ENCODE measurements at regions not wholly inside any gene's neighbourhood (a gene's known extent, or its start where the extent isn't known, plus 50 kb on each side); places are given as distances from the start of the nearest gene placed in this dataset.

GRCh38 chr2:59702026-59702425, 851.4 kb downstream of the BCL11A start:
- DNase-seq: no peak

DNA sequence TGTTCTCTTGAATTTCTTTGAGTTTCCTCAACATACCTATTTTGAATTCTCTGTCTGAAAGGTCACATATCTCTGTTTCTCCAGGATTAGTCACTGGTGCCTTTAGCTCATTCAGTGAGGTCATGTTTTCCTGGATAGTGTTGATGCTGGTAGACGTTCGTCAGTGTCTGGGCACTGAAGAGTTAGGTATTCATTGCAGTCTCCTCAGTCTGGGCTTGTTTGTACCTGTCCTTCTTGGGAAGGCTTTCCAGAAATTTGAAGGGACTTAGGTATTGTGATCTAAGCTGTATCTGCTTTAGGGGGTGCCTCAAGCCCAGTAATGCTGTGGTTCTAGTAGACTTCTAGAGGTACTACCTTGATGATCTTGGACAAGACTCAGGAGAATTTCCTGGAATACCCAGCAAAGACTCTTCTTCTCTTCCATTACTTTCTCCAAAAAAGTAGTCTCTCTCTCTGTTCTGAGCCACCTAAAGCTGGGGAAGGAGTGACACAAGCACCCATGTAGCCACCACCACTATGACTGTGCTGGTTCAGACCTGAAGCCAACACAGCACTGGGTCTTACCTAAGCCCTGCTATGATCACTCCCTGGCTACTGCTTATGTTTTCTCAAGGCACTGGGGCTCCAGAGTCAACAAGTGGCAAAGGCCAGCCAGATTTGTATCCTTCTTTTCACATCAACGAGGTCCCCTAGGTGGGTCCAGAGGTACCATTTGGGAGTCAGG, 852.0 kb downstream of the BCL11A start:
- no peak for DNase-seq

DNA sequence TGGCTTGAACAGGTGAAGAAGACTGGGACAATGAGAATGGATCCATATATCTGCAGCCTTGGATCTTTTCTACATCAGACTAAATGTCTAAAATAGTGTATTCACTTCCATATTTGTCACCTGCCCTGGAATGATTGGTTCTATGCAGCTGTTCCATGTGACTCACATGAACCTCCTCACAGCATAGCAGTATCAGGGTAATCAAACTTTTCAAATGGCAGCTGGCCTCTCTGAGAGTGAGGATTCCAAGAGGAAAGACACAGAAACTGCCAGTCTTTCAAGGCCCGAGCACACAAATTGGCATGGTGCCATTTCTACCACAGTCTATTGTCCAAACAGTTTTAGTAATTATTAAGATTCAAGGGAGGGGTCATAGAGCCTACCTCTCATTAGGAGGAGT, 859.3 kb downstream of the BCL11A start:
- DNase-seq: no peak

DNA sequence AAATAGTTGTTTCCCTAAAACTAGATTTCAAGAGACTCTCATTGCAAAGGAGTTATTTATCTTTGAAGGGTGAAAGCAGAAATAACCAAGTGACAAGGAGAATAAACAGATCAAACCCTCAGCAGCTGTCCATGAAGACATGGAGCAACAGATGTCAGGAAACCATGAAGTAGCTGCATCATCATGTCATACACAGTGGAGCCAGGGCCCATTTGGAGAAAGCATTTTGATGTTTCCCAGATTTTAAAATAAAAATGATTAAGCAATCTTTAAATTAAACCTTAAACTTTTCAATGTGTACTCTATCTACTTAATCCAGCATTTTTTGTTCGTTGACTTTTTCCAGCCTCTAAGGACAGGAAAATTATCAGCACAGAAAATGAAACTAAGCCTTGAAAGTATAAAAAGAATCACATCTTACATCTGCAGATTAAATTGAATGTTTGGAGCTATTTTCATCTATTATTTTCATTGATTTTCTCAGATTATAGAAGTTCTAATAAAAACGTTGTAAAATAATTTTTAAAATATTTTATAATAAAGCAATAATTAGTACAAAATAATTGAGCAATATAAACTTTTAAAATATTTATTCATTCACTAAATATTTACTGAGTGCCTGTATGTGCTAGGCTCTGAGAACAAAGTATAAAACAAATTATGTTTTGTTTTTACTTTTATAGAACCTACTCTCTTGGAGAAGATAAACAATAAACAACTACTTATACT, 860.1 kb downstream of the BCL11A start:
- DNase-seq: no peak

GRCh38 chr2:59691518-59692190, 861.8 kb downstream of the BCL11A start:
- no peak for DNase-seq

DNA sequence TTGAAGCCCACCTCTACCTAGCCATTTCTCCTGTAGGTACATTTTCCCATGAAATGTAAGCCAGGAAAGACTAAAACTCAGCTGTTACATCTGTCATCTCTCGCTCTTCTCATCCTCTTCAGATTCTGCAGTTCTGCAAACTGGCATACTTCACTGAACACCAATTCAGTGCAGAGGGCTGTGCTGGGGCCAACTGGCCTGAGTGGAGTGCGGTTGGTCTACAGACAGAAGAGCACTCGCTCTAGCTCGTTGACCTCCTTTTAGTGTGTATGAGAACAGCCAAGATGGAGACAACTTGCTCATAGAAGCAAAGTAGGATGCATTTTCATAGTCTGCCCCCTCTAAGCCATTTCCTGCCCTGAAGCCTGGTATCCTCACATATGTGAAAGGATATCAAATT, 862.6 kb downstream of the BCL11A start:
- no peak for DNase-seq

- DNase-seq: no peak
Observed at GRCh38 chr2:59684771-59685166, 868.7 kb downstream of the BCL11A start.

- DNase-seq: no peak
Observed at GRCh38 chr2:59684116-59684770, 869.2 kb downstream of the BCL11A start.

DNA sequence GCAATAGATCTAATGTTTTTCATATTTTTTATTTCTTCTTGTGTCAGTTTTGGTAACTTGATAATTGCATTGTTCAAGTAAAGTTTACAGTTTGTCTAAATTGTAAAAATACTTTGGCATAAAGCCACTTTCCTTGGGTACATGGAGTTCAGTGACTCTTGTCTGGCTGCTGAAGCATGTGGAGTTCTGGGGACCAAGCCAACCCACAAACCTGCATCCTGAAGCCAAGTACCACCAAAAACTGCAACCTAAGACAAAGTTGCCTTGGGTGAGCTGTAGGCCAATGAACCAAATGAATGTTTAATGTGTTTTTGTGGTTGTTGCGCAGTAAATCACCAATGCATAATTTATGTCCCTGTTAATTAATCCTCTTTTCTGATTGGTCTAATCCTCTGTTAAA, 872.6 kb downstream of the BCL11A start:
- DNase-seq: no peak

- no peak for DNase-seq
Observed at GRCh38 chr2:59677158-59677557, 876.3 kb downstream of the BCL11A start.

DNA sequence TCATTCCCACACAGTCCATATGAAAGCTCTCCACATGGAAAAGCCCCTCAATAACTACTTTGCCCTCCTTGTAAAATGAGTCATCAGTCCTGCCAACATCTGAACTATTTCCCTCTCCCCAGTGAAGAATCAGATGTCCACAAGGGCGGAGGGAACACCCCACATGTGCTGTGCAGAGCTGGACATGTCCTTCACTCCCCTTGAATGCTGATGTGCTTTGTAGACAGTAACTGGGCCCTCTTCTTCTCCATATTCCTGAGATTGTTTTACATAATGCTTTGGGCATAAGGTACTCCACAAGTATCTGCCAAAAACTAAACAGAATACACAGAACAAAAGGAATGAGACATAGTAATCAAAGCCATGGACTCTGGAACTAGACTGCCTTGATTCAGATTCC, 879.4 kb downstream of the BCL11A start:
- DNase-seq: no peak

- DNase-seq: no peak
Observed at GRCh38 chr2:59665021-59665420, 888.4 kb downstream of the BCL11A start.

GRCh38 chr2:59662127-59662861, 891.2 kb downstream of the BCL11A start:
- no peak for DNase-seq

GRCh38 chr2:59660262-59660661, 893.2 kb downstream of the BCL11A start:
- no peak for DNase-seq

DNA sequence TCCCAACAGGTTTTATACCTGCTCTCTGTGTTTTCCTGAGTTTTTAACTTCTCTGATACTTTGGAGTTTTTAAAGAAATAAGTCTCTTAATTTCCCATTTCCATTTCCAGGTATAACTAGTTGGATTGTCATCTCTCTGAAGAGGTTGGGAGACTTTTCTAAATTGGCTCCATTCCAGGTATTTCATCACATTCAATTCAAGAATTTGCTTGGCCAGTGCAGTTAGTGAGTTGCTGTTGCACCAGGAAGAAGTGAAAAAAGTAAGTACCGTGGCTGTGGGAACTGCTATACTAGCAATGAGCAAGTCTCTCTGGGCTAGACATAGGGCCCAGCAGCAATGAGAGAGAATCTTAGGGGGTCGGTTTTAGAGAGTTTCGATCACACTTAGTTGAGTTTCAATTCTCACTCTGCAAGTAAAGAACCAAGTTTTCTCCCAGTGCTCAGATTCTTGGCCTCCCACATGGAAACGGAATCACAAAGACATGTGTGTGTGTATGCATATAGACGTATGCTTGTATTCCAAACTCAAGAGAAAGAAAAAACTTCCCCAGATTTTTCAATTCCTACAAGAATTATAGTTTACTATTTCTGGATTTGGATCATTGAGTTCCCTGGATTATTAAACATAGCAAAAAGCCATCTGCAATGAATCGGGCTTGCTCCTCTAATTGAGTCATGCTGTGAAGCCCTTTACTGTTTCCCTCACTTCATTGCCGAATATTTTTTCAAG, 894.4 kb downstream of the BCL11A start:
- DNase-seq: no peak

- DNase-seq: no peak
Observed at GRCh38 chr2:59655809-59656208, 897.6 kb downstream of the BCL11A start.

- DNase-seq: no peak
Observed at GRCh38 chr2:59654710-59655109, 898.7 kb downstream of the BCL11A start.

DNA sequence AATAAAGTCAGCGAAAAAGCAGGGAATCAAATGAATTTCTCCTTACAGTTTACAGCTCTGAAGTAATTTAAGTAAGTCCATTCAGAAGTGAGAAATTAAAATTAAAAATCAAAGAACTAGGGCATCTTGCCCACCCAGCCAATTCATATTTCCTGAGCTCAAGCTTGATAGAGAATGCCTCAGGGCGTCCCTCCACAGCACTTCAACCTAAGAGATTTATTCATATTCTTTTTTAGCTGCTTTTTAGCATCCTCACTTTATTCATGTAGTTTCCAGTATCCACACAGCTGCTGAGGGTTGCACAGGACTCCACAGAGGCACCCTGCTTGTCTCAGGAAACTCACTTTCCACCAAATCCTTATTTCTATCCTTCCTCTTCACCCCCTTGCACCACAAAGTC, 900.3 kb downstream of the BCL11A start:
- no peak for DNase-seq

DNA sequence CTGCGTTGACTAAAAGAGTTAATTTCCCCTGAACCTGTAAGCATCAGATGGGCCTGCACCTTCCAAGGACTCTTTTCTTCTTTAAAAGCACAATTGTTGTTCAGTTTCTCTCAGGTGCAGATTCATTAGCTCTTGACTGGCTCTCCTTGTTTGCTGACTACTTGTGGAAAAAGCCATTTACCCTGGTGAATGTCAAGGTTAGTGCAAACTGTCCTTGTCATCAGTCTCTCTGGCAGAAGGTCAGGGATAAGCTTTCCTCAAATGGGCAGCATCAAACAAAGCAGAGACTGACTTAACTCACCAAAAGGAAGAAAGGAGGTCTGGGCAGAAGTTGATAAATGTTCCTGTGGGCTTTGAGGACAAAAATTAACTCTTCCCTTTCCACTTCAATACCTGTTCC, 922.7 kb downstream of the BCL11A start:
- no peak for DNase-seq

DNA sequence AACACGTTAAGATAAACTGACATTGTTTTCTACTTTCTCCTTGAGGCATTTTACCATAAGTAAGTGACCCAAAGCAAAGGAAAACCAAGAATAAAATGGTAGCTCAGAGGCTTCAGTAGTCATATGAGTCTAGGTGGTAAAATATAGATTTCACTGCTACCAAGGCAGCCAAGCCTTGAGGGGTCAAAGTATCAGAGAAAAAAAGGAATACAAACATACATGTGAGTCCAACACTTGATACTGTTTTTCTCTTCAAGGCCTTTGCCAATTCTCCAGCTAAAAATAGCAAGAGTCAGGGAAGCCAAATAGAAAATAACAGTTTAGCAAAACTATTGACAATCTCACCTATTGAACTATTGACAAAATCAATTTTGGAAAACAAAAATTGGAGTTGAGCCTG, 925.9 kb downstream of the BCL11A start:
- DNase-seq: no peak

DNA sequence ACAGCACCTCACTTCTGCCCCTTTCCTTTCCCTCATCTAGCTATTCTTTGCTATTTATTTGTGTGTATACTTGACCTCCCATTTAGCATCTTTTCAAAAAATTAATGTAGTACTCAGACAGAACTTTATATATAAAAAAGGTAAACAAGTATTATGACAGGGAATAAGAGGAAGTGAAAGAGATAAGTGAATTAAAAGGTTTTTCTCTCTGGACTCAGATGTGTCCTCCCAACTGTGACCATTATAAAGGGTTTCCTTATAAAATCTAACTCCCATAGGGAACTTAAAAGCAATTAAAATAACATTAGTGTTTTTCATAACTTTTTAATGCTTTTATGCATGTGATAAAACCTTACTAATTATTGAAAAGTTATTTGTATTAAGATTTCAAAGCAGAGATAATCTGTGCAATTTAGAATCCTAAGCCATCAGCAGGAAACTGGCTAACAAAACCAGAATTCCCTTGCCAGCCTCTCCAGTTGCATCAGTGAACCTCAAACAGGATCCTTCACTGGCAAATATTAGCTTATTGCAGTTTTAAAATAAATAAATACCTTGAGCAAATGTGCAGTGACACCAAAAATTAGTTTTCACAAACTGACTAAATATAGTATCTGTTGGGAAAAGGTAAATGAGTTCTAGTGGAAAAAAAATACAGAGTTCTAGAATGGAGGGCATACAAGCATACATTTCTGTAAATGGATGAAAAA, 930.7 kb downstream of the BCL11A start:
- DNase-seq: no peak

DNA sequence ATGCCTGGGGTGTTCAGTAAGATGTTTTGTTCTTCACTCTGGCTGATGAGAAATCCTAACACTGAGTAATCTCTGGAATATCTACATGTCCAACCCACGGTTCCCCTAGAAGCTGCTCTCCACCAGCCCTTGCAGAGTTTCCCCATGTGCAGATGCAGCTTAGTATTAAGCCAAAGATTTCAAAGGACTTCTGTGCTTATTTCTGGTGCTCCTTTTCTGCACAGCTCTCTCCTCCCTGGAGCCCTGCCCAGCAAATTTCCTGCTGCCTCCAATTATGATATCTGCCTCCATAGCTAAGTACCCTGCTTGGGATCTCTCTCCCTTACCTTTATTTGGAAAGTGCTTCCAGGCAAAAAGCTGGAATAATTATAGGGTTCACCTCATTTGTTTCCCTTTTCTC, 949.3 kb downstream of the BCL11A start:
- DNase-seq: no peak

All from islet precursor cell (in vitro differentiated cells).